ENCODE measurements at regions not wholly inside any gene's neighbourhood (a gene's known extent, or its start where the extent isn't known, plus 50 kb on each side); places are given as distances from the start of the nearest gene placed in this dataset.
"Not testable (repeated sequence)": the region's sequence is repeated elsewhere in the genome, so short reads cannot be mapped to it uniquely, and the experiment has no call there.

DNA sequence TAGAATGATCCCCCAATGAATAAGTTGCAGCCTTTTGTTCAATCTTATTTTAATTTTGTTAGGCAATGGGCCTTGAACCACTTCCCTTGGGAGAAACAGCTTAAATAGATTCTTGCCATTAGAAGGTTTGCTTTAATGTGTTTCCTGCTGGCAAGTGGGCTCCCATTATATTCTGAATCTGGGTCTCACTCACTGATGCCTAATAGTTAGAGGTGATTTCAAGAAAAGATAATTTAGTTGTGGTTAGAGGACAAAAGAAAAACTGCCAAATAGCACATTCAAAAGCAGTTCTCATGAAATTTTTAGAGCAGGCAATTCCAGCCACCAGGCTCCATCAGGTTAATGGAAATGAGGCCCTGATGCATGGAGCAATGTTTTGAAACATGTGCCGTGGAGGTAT is 362.6 kb upstream of the CHORDC1 start:
- TF ChIP-seq, protein P1, sequence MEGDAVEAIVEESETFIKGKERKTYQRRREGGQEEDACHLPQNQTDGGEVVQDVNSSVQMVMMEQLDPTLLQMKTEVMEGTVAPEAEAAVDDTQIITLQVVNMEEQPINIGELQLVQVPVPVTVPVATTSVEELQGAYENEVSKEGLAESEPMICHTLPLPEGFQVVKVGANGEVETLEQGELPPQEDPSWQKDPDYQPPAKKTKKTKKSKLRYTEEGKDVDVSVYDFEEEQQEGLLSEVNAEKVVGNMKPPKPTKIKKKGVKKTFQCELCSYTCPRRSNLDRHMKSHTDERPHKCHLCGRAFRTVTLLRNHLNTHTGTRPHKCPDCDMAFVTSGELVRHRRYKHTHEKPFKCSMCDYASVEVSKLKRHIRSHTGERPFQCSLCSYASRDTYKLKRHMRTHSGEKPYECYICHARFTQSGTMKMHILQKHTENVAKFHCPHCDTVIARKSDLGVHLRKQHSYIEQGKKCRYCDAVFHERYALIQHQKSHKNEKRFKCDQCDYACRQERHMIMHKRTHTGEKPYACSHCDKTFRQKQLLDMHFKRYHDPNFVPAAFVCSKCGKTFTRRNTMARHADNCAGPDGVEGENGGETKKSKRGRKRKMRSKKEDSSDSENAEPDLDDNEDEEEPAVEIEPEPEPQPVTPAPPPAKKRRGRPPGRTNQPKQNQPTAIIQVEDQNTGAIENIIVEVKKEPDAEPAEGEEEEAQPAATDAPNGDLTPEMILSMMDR (IDR thresholded peaks at IDR 0.05; ENCODE audit: unreplicated experiment in 3 of 3): no peak
- no peak overlapping the region for H3K4me3 Mint-ChIP-seq
- no peak overlapping the region for H3K27ac Mint-ChIP-seq
- H3K4me1 Mint-ChIP-seq: peaks cover 5% of the 10 kb centered on the region
- peaks cover 15% of the 10 kb centered on the region for H3K9me3 Mint-ChIP-seq
- no peaks in the 10 kb centered on the region for H3K27me3 Mint-ChIP-seq (ENCODE audit: low read depth)
- H3K36me3 Mint-ChIP-seq (ENCODE audit: low read depth): no peaks in the 10 kb centered on the region

DNA sequence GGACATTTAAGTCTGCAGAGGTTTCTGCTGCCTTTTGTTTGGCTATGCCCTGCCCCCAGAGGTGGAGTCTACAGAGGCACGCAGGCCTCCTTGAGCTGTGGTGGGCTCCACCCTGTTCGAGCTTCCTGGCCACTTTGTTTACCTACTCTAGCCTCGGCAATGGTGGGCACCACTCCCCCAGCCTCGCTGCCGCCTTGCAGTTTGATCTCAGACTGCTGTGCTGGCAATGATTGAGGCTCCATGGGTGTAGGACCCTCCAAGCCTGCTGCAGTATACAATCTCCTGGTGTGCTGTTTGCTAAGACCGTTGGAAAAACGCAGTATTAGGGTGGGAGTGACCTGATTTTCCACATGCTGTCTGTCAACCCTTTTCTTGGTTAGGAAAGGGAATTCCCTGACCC is 360.1 kb upstream of the CHORDC1 start:
- H3K4me1 Mint-ChIP-seq: not testable (repeated sequence)

DNA sequence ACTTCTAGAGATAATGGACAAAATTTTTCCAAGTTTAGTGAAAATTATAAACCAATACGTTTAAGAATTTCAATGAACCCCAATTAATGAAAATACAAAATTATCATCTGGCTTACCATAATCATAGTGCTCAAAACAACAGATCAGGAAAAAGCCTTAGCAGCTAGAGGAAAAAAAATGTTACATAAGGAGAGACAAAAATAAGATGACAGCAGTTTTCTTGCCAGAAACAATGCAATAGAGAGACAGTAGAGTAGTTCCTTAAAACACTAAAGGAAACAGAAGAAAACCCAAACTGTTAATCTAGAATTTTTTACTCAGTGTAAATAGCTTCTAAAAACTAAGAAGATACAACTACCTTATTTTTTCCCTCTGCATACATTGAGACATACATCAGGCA is 341.7 kb upstream of the CHORDC1 start:
- TF ChIP-seq, protein P1 (IDR thresholded peaks at IDR 0.05; ENCODE audit: unreplicated experiment in 3 of 3): no peak
- H3K9me3 Mint-ChIP-seq: peaks cover 13% of the 10 kb centered on the region
- no peaks in the 10 kb centered on the region for H3K27me3 Mint-ChIP-seq (ENCODE audit: low read depth)
- H3K4me1 Mint-ChIP-seq: no peaks in the 10 kb centered on the region
- no peak overlapping the region for H3K4me3 Mint-ChIP-seq
- no peak overlapping the region for H3K27ac Mint-ChIP-seq
- no peaks in the 10 kb centered on the region for H3K36me3 Mint-ChIP-seq (ENCODE audit: low read depth)

More for the DNA sequence above, 360.1 kb upstream of the CHORDC1 start:
- H3K27me3 Mint-ChIP-seq (ENCODE audit: low read depth); H3K27ac Mint-ChIP-seq; H3K4me3 Mint-ChIP-seq; H3K36me3 Mint-ChIP-seq (ENCODE audit: low read depth): not testable (repeated sequence)
- peaks cover 23% of the 10 kb centered on the region for H3K9me3 Mint-ChIP-seq

DNA sequence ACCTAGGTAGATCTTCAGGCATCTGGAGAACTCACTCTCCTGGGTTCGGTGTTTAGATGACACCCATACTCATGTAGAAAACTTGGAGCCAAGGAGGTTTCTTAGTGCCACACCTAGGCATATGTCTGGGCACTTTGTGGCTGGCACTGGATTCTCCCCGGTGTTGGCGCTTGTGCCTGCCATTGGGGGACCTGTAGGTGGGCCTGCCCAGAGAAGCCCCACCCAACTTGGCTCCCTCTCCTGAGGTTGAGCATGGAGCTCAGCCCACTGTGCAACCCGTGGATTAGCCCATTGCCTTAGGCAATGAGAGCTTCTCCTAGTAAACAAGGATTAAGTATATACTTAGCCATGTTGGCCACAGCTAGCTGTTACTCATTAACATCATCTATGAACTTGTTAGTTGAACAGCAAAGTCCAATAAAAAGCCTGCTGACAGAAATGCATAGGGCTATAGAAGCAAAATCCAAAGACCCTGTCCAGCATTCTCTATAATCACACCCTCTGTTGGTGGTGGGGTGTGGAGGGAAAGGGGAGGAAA is 335.5 kb upstream of the CHORDC1 start:
- peaks cover 8% of the 10 kb centered on the region for H3K4me1 Mint-ChIP-seq
- no peak overlapping the region for H3K4me3 Mint-ChIP-seq
- H3K27me3 Mint-ChIP-seq (ENCODE audit: low read depth): peaks cover 4% of the 10 kb centered on the region
- H3K27ac Mint-ChIP-seq: no peak overlapping the region
- TF ChIP-seq, protein P1 (IDR thresholded peaks at IDR 0.05; ENCODE audit: unreplicated experiment in 3 of 3): no peak
- peaks cover 22% of the 10 kb centered on the region for H3K9me3 Mint-ChIP-seq
- no peaks in the 10 kb centered on the region for H3K36me3 Mint-ChIP-seq (ENCODE audit: low read depth)

- peaks cover 4% of the 10 kb centered on the region for H3K27me3 Mint-ChIP-seq (ENCODE audit: low read depth)
Measured at GRCh38 chr11:90556606-90557005, 333.8 kb upstream of the CHORDC1 start.

GRCh38 chr11:90556026-90556425 is 333.2 kb upstream of the CHORDC1 start:
- TF ChIP-seq, protein P1 (IDR thresholded peaks at IDR 0.05; ENCODE audit: unreplicated experiment in 3 of 3): no peak
- Mint-ChIP-seq H3K27ac (no peak overlapping the region), H3K36me3 (ENCODE audit: low read depth) (no peaks in the 10 kb centered on the region), H3K9me3 (peaks cover 20% of the 10 kb centered on the region), H3K27me3 (ENCODE audit: low read depth) (peaks cover 4% of the 10 kb centered on the region), H3K4me3 (no peak overlapping the region), H3K4me1 (peaks cover 8% of the 10 kb centered on the region)

More at GRCh38 chr11:90556606-90557005, 333.8 kb upstream of the CHORDC1 start:
- TF ChIP-seq, protein P1 (IDR thresholded peaks at IDR 0.05; ENCODE audit: unreplicated experiment in 3 of 3): no peak
- Mint-ChIP-seq H3K36me3 (ENCODE audit: low read depth) (no peaks in the 10 kb centered on the region), H3K27ac (peak overlapping the region in 1 of 3 experiments; percentile 10), H3K4me1 (peaks cover 8% of the 10 kb centered on the region), H3K9me3 (peaks cover 20% of the 10 kb centered on the region), H3K4me3 (no peak overlapping the region)

Measured in nephron (organoid).